H1 (cell line): ENCODE measurements at regions not wholly inside any gene's neighbourhood (a gene's known extent, or its start where the extent isn't known, plus 50 kb on each side); places are given as distances from the start of the nearest gene placed in this dataset.

Experiments used
- CTCF ChIA-PET: fragments of 300-600 bp; sonication (Branson Sonifier 250); formaldehyde crosslinking; loops from one replicate; lab custom pipeline; 2021; ENCODE audit not compliant: partially characterized antibody; lab: Charles Lee
- POLR2A ChIA-PET: fragments of 300-600 bp; sonication (Branson Sonifier 250); formaldehyde crosslinking; loops from one replicate; lab custom pipeline; 2021; ENCODE audit warnings: inconsistent platforms; ENCODE audit not compliant: partially characterized antibody; lab: Charles Lee
- DNase-seq, 2 experiments: peaks; one replicate each; pipeline versions ENCODE4 v3.0.0 to v3.0.0-alpha.2; 2010 to 2022; ENCODE audit warnings: low spot score in 2 of 2, low read depth in 1 of 2, mixed read lengths in 1 of 2
- FAIRE-seq: peaks from 2 replicates; lab custom pipeline; 2011; peaks lifted over from hg19 to GRCh38; lab: Jason Lieb, UNC
- H2AFZ ChIP-seq: 2 replicates; pipeline ENCODE4 v1.8.1; 2012; ENCODE audit warnings: low read length, inconsistent platforms
- H2AK5ac ChIP-seq: 2 replicates; pipeline ENCODE4 v1.6.1; 2013; ENCODE audit warnings: low read depth, low read length
- H2BK120ac ChIP-seq: replicated peaks from 2 replicates; pipeline ENCODE3; 2013; ENCODE audit warnings: low read depth, low read length, inconsistent platforms
- H2BK12ac ChIP-seq: 2 replicates; pipeline ENCODE4 v1.6.1; 2013; ENCODE audit warnings: low read depth, low read length
- H2BK15ac ChIP-seq: 2 replicates; pipeline ENCODE4 v1.6.1; 2013; ENCODE audit warnings: low read length
- H2BK20ac ChIP-seq: 2 replicates; pipeline ENCODE4 v1.6.1; 2013; ENCODE audit warnings: low read length
- H2BK5ac ChIP-seq: 2 replicates; pipeline ENCODE4 v1.6.1; 2013; ENCODE audit warnings: low read depth, low read length
- H3K14ac ChIP-seq: 2 replicates; pipeline ENCODE4 v1.6.1; 2013; ENCODE audit warnings: inconsistent platforms; ENCODE audit not compliant: insufficient read length
- H3K18ac ChIP-seq: 2 replicates; pipeline ENCODE4 v1.6.1; 2013; ENCODE audit warnings: low read length; ENCODE audit errors: extremely low read depth
- H3K23ac ChIP-seq: 2 replicates; pipeline ENCODE4 v1.6.1; 2013; ENCODE audit warnings: inconsistent platforms; ENCODE audit not compliant: insufficient read length
- H3K23me2 ChIP-seq: 2 replicates; pipeline ENCODE4 v1.6.1; 2013; ENCODE audit warnings: low read depth, low read length
- H3K27ac ChIP-seq: 2 replicates; pipeline ENCODE4 v1.6.1; 2011; ENCODE audit warnings: low read depth, low read length, inconsistent platforms
- H3K27me3 ChIP-seq, 4 experiments: replicated peaks in 1 of 4; 1 replicate in 1 of 4; 2 replicates in 3 of 4; pipeline versions ENCODE4 v1.6.1 to v1.8.1; 2011 to 2013; ENCODE audit warnings: low read length in 3 of 4, mild to moderate bottlenecking in 3 of 4, inconsistent platforms in 2 of 4, mixed read lengths in 2 of 4, moderate library complexity in 1 of 4; ENCODE audit not compliant: control insufficient read depth in 3 of 4, insufficient read depth in 3 of 4; ENCODE audit errors: extremely low read depth in 1 of 4
- H3K36me3 ChIP-seq, 4 experiments: 2 replicates each; pipeline versions ENCODE4 v1.6.1 to v1.8.1; 2011 to 2013; ENCODE audit warnings: mild to moderate bottlenecking in 4 of 4, low read length in 3 of 4, moderate library complexity in 2 of 4, control low read depth in 1 of 4, inconsistent platforms in 1 of 4; ENCODE audit not compliant: insufficient read depth in 4 of 4, control insufficient read depth in 2 of 4
- H3K4ac ChIP-seq: replicated peaks from 2 replicates; pipeline ENCODE3; 2013; ENCODE audit warnings: low read length, low read depth, mixed read lengths, inconsistent platforms; ENCODE audit not compliant: insufficient read length
- H3K4me1 ChIP-seq, 4 experiments: replicated peaks in 1 of 4; 1 replicate in 1 of 4; 2 replicates in 3 of 4; pipeline versions ENCODE4 v1.6.1 to v1.8.1; 2011 to 2013; ENCODE audit warnings: low read length in 3 of 4, inconsistent platforms in 2 of 4, mixed read lengths in 1 of 4; ENCODE audit not compliant: insufficient read depth in 4 of 4, control insufficient read depth in 3 of 4
- H3K4me2 ChIP-seq, 2 experiments: 2 replicates each; pipeline versions ENCODE4 v1.6.1 to v1.8.1; 2011 to 2013; ENCODE audit warnings: low read depth in 2 of 2, low read length in 2 of 2, control low read depth in 1 of 2, inconsistent platforms in 1 of 2, mild to moderate bottlenecking in 1 of 2; ENCODE audit not compliant: insufficient read depth in 1 of 2
- H3K4me3 ChIP-seq, 4 experiments: fragments of 200-600, 300-600 bp in 1 of 4; sonication (generic), shearing (Covaris generic), sonication (Bioruptor Twin) in 1 of 4; 2 replicates each; pipeline versions ENCODE4 v1.5.1 to v1.8.1; 2011 to 2016; ENCODE audit warnings: low read length in 4 of 4, low read depth in 3 of 4, control low read depth in 2 of 4, inconsistent platforms in 2 of 4, mild to moderate bottlenecking in 2 of 4, mixed read lengths in 1 of 4, moderate library complexity in 1 of 4; ENCODE audit not compliant: insufficient read depth in 2 of 4; ENCODE audit errors: extremely low read depth in 1 of 4
- H3K56ac ChIP-seq: replicated peaks from 2 replicates; pipeline ENCODE3; 2013; ENCODE audit warnings: low read depth, mild to moderate bottlenecking, mixed read lengths, low read length, inconsistent platforms; ENCODE audit not compliant: insufficient read length
- H3K79me1 ChIP-seq: 2 replicates; pipeline ENCODE4 v1.6.1; 2013; ENCODE audit warnings: low read depth, low read length, control low read depth
- H3K79me2 ChIP-seq, 2 experiments: 2 replicates each; pipeline versions ENCODE4 v1.6.1 to v1.8.1; 2012 to 2013; ENCODE audit warnings: low read length in 2 of 2, mild to moderate bottlenecking in 2 of 2, inconsistent platforms in 1 of 2; ENCODE audit not compliant: insufficient read depth in 2 of 2, control insufficient read depth in 1 of 2
- H3K9ac ChIP-seq, 4 experiments: replicated peaks in 1 of 4; 1 replicate in 1 of 4; 2 replicates in 3 of 4; pipeline versions ENCODE4 v1.6.1 to v1.8.1; 2011 to 2013; ENCODE audit warnings: low read depth in 3 of 4, low read length in 3 of 4, control low read depth in 2 of 4, mild to moderate bottlenecking in 2 of 4, moderate library complexity in 2 of 4, inconsistent platforms in 1 of 4; ENCODE audit errors: extremely low read depth in 1 of 4
- H3K9me3 ChIP-seq, 2 experiments: 2 replicates each; pipeline versions ENCODE4 v1.6.1 to v1.8.1; 2012 to 2013; ENCODE audit warnings: mild to moderate bottlenecking in 2 of 2, moderate library complexity in 2 of 2, control low read depth in 1 of 2, inconsistent platforms in 1 of 2, low read depth in 1 of 2, low read length in 1 of 2, mixed read lengths in 1 of 2; ENCODE audit not compliant: insufficient read depth in 2 of 2
- H4K20me1 ChIP-seq, 2 experiments: replicated peaks in 1 of 2; 2 replicates each; pipeline versions ENCODE3 to v1.8.1; 2011 to 2013; ENCODE audit warnings: inconsistent platforms in 2 of 2, low read length in 2 of 2, mild to moderate bottlenecking in 1 of 2; ENCODE audit not compliant: insufficient read depth in 2 of 2, control insufficient read depth in 1 of 2
- H4K5ac ChIP-seq: 2 replicates; pipeline ENCODE4 v1.6.1; 2013; ENCODE audit warnings: low read length, low read depth, mixed read lengths, inconsistent platforms; ENCODE audit not compliant: insufficient read length
- H4K8ac ChIP-seq: 2 replicates; pipeline ENCODE4 v1.8.0; 2013; ENCODE audit warnings: mild to moderate bottlenecking, moderate library complexity, low read length, inconsistent platforms; ENCODE audit not compliant: insufficient read depth; ENCODE audit errors: extremely low read depth
- H4K91ac ChIP-seq: replicated peaks from 2 replicates; pipeline ENCODE3; 2013; ENCODE audit warnings: low read length, mixed read lengths, inconsistent platforms; ENCODE audit not compliant: insufficient read length
- ASH2L ChIP-seq: fragments of 200-600, 300-600 bp; sonication (generic); IDR thresholded peaks from one replicate; pipeline ENCODE4 v1.7.1; 2017; ENCODE audit warnings: low read length
- CEBPB ChIP-seq: IDR thresholded peaks from 2 replicates; pipeline ENCODE4 v1.6.1; 2012; ENCODE audit warnings: low read depth, low read length
- CTBP2 ChIP-seq: IDR thresholded peaks from 2 replicates; pipeline ENCODE4 v1.7.0; 2011; ENCODE audit warnings: borderline replicate concordance, mild to moderate bottlenecking, moderate library complexity, mixed read lengths, low read length; ENCODE audit not compliant: insufficient read depth, insufficient read length
- GABPA ChIP-seq: IDR thresholded peaks from 2 replicates; pipeline ENCODE4 v1.6.1; 2011; ENCODE audit warnings: mild to moderate bottlenecking, low read length, moderate library complexity, borderline replicate concordance; ENCODE audit not compliant: insufficient read depth
- KDM1A ChIP-seq: fragments of 200-600, 300-600 bp; sonication (generic); IDR thresholded peaks from 2 replicates; pipeline ENCODE4 v1.7.1; 2016; ENCODE audit warnings: mild to moderate bottlenecking, low read length, borderline replicate concordance
- MAFK ChIP-seq: IDR thresholded peaks from 2 replicates; pipeline ENCODE4 v1.6.1; 2012; ENCODE audit warnings: low read depth, mild to moderate bottlenecking, improper control_type of control experiment, low read length
- NRF1 ChIP-seq: IDR thresholded peaks from 2 replicates; pipeline ENCODE4 v1.6.1; 2011; ENCODE audit warnings: mild to moderate bottlenecking, low read depth, low read length, improper control_type of control experiment
- POLR2A ChIP-seq, 2 experiments: IDR thresholded peaks; 1 replicate in 1 of 2; 2 replicates in 1 of 2; pipeline ENCODE4 v1.6.1; 2011; ENCODE audit warnings: low read depth in 2 of 2, low read length in 2 of 2, mild to moderate bottlenecking in 2 of 2; ENCODE audit errors: control extremely low read depth in 1 of 2
- RFX5 ChIP-seq: IDR thresholded peaks from 2 replicates; pipeline ENCODE4 v1.6.1; 2011; ENCODE audit warnings: low read depth, low read length, improper control_type of control experiment, borderline replicate concordance
- RNF2 ChIP-seq: fragments of 200-900, 300-1000 bp; sonication (generic); IDR thresholded peaks from 2 replicates; pipeline ENCODE4 v1.7.1; 2016; ENCODE audit warnings: borderline replicate concordance, low read depth, mild to moderate bottlenecking, antibody characterized with exemption, low read length; ENCODE audit not compliant: poor library complexity, severe bottlenecking; ENCODE audit errors: missing control alignments
- SAP30 ChIP-seq: fragments of 300-600 bp; sonication (generic); IDR thresholded peaks from 2 replicates; pipeline ENCODE4 v1.7.1; 2012; ENCODE audit warnings: low read length, moderate library complexity, mild to moderate bottlenecking, inconsistent platforms; ENCODE audit not compliant: insufficient read depth, insufficient replicate concordance
- SIX5 ChIP-seq: IDR thresholded peaks from 2 replicates; pipeline ENCODE4 v1.6.1; 2011; ENCODE audit warnings: mild to moderate bottlenecking, low read depth, low read length
- SRF ChIP-seq: IDR thresholded peaks from 2 replicates; pipeline ENCODE4 v1.6.1; 2011; ENCODE audit warnings: mild to moderate bottlenecking, low read depth, low read length, moderate library complexity
- TAF1 ChIP-seq: IDR thresholded peaks from 2 replicates; pipeline ENCODE4 v1.6.1; 2011; ENCODE audit warnings: mild to moderate bottlenecking, low read depth, low read length
- WGBS, 2 experiments: shearing (Covaris generic) in 1 of 2; methylation state at CpG; one replicate each; pipeline versions ENCODE4 v1.1.6 to v1.1.7; 2013 to 2015; ENCODE audit warnings: low lambda C conversion rate in 2 of 2, mixed read lengths in 2 of 2, inconsistent platforms in 1 of 2, low coverage in 1 of 2, missing lambda C conversion rate in 1 of 2; ENCODE audit not compliant: insufficient replicate concordance in 2 of 2, insufficient coverage in 1 of 2, insufficient read length in 1 of 2; ENCODE audit errors: extremely low coverage in 1 of 2, missing lambda C conversion rate in 1 of 2; 5-methylcytosine and 5-hydroxymethylcytosine counted together

GRCh38 chr11:15912291-15912690, 444.1 kb downstream of the SOX6 start:
- ChIA-PET POLR2A (interaction anchor here (1.1 kb wide), 1 partner anchor 11 kb away, joined by 3 read pairs; no protein-coding TSS in a partner anchor), CTCF (interaction anchor here (1.0 to 1.5 kb wide), 3 partner anchors 30 to 92 kb away, joined by 3 to 5 read pairs (median 3); no protein-coding TSS in a partner anchor)
- H3K9ac ChIP-seq, result no peak overlapping the region
- no peak overlapping the region for H4K8ac ChIP-seq
- H2AK5ac ChIP-seq, result no peak overlapping the region
- WGBS, 2 experiments, result 86% methylated on average over 1 of the region's 2 CpGs; no CpG with 5 or more reads in 1 of the 2 experiments
- no peaks in the 10 kb centered on the region for H3K79me1 ChIP-seq
- FAIRE-seq (no peak), DNase-seq (no peak)
- H2BK120ac ChIP-seq, result no peak overlapping the region
- H2BK12ac ChIP-seq, result no peak overlapping the region
- no peak overlapping the region for H2BK15ac ChIP-seq
- H3K23ac ChIP-seq, result no peak overlapping the region
- H3K4ac ChIP-seq, result no peak overlapping the region
- no peak overlapping the region for H2BK20ac ChIP-seq
- no peak overlapping the region for H3K4me3 ChIP-seq
- H2BK5ac ChIP-seq, result no peak overlapping the region
- no peak overlapping the region for H2AFZ ChIP-seq
- H4K20me1 ChIP-seq, result peaks cover 0 to 3% of the 10 kb centered on the region in 2 experiments
- H3K23me2 ChIP-seq, result peaks cover 4% of the 10 kb centered on the region; the same call in 1 of the 2 replicates
- H3K14ac ChIP-seq, result no peak overlapping the region
- H3K9me3 ChIP-seq, result no peaks in the 10 kb centered on the region
- no peaks in the 10 kb centered on the region for H3K4me1 ChIP-seq
- H3K79me2 ChIP-seq, result no peaks in the 10 kb centered on the region
- H4K5ac ChIP-seq, result no peak overlapping the region
- no peak overlapping the region for H3K56ac ChIP-seq
- H4K91ac ChIP-seq, result no peak overlapping the region
- no peaks in the 10 kb centered on the region for H3K36me3 ChIP-seq
- no peaks in the 10 kb centered on the region; a peak in 1 of 7 replicates for H3K27me3 ChIP-seq
- H3K4me2 ChIP-seq, result no peak overlapping the region
- H3K18ac ChIP-seq, result no peak overlapping the region
- H3K27ac ChIP-seq, result no peak overlapping the region
- TF ChIP-seq RFX5, result no peak
- TF ChIP-seq POLR2A (IDR thresholded peaks at IDR 0.05; ENCODE audit: control extremely low read depth in 1 of 2, low read depth in 2 of 2, low read length in 2 of 2), result no peak
- no peak for TF ChIP-seq ASH2L
- TF ChIP-seq MAFK, result no peak
- no peak for TF ChIP-seq NRF1
- TF ChIP-seq SAP30, result no peak
- no peak for TF ChIP-seq TAF1
- no peak for TF ChIP-seq GABPA
- TF ChIP-seq CEBPB, result no peak
- no peak for TF ChIP-seq CTBP2
- no peak for TF ChIP-seq SIX5
- no peak for TF ChIP-seq RNF2
- TF ChIP-seq SRF, result no peak
- no peak for TF ChIP-seq KDM1A
